OCI-LY1 (cell line): ENCODE measurements at regions not wholly inside any gene's neighbourhood (a gene's known extent, or its start where the extent isn't known, plus 50 kb on each side); places are given as distances from the start of the nearest gene placed in this dataset.

Experiments
- H2AFZ ChIP-seq: fragments of 200-600 bp; sonication (generic), shearing (Covaris generic); 2 replicates; pipeline ENCODE4 v1.6.0; 2014; ENCODE audit warnings: antibody characterized with exemption, mild to moderate bottlenecking, low read length
- H3F3A ChIP-seq: fragments of 200-600 bp; sonication (generic), shearing (Covaris generic); 2 replicates; pipeline ENCODE4 v1.6.0; 2014; ENCODE audit warnings: mild to moderate bottlenecking, antibody characterized with exemption, low read length, moderate library complexity; ENCODE audit not compliant: insufficient read depth
- H3K27ac ChIP-seq: fragments of 200-600 bp; sonication (generic); 2 replicates; pipeline ENCODE4 v1.5.1; 2014; ENCODE audit warnings: low read length, mixed run types, mild to moderate bottlenecking, low read depth; ENCODE audit not compliant: poor library complexity, severe bottlenecking
- H3K27me3 ChIP-seq: fragments of 200-600 bp; sonication (generic); 2 replicates; pipeline ENCODE4 v1.6.0; 2014; ENCODE audit warnings: antibody characterized with exemption, mild to moderate bottlenecking, low read length, moderate library complexity; ENCODE audit not compliant: insufficient read depth
- H3K36me3 ChIP-seq: fragments of 200-600 bp; sonication (generic); 2 replicates; pipeline ENCODE4 v1.6.1; 2014; ENCODE audit warnings: mild to moderate bottlenecking, antibody characterized with exemption, low read length, moderate library complexity, mixed read lengths; ENCODE audit not compliant: insufficient read depth
- H3K4me1 ChIP-seq: fragments of 200-600 bp; sonication (generic); 2 replicates; pipeline ENCODE4 v1.5.1; 2014; ENCODE audit warnings: mild to moderate bottlenecking, low read length, moderate library complexity; ENCODE audit not compliant: insufficient read depth, severe bottlenecking
- H3K4me2 ChIP-seq: fragments of 200-600 bp; sonication (generic), shearing (Covaris generic); 2 replicates; pipeline ENCODE4 v1.6.1; 2014; ENCODE audit warnings: low read length
- H3K4me3 ChIP-seq: fragments of 200-600 bp; sonication (generic); 2 replicates; pipeline ENCODE4 v1.5.1; 2014; ENCODE audit warnings: low read length, low read depth, mild to moderate bottlenecking, mixed read lengths; ENCODE audit not compliant: poor library complexity, severe bottlenecking
- H3K79me2 ChIP-seq: fragments of 200-600 bp; shearing (Covaris generic); 2 replicates; pipeline ENCODE4 v1.6.1; 2016; ENCODE audit warnings: mixed run types, low read length, mixed read lengths; ENCODE audit not compliant: insufficient read depth
- H3K9ac ChIP-seq: fragments of 200-600 bp; sonication (generic), shearing (Covaris generic); 2 replicates; pipeline ENCODE4 v1.6.1; 2014; ENCODE audit warnings: mild to moderate bottlenecking, low read length, mixed read lengths
- H3K9me2 ChIP-seq: fragments of 200-600 bp; sonication (generic), shearing (Covaris generic); 2 replicates; pipeline ENCODE4 v1.6.1; 2014; ENCODE audit warnings: low read depth, mild to moderate bottlenecking, low read length, mixed read lengths
- H3K9me3 ChIP-seq: fragments of 200-600 bp; shearing (Covaris generic); 2 replicates; pipeline ENCODE4 v1.6.1; 2014; ENCODE audit warnings: low read length, mixed read lengths
- H4K20me1 ChIP-seq: fragments of 200-600 bp; sonication (generic), shearing (Covaris generic); 2 replicates; pipeline ENCODE4 v1.6.0; 2016; ENCODE audit warnings: mild to moderate bottlenecking, low read length; ENCODE audit not compliant: insufficient read depth
- CTCF ChIP-seq: fragments of 200-600 bp; sonication (generic), shearing (Covaris generic); IDR thresholded peaks from 2 replicates; pipeline ENCODE4 v1.5.1; 2017; ENCODE audit warnings: mild to moderate bottlenecking, antibody characterized with exemption, low read length, moderate library complexity, mixed read lengths
- EZH2 ChIP-seq: fragments of 200-600 bp; sonication (generic), shearing (Covaris generic); IDR thresholded peaks from 2 replicates; pipeline ENCODE4 v1.8.0; 2017; ENCODE audit warnings: borderline replicate concordance, mixed run types, mild to moderate bottlenecking, antibody characterized with exemption, low read length, moderate library complexity, mixed read lengths

- Histone ChIP-seq H3K27ac (no peak overlapping the region), H3K27me3 (no peaks in the 10 kb centered on the region), H3F3A (no peaks in the 10 kb centered on the region), H3K4me2 (no peak overlapping the region), H3K9me3 (no peaks in the 10 kb centered on the region), H3K9ac (no peak overlapping the region), H2AFZ (no peak overlapping the region), H3K36me3 (no peaks in the 10 kb centered on the region), H3K79me2 (no peaks in the 10 kb centered on the region), H4K20me1 (no peaks in the 10 kb centered on the region), H3K9me2 (no peaks in the 10 kb centered on the region), H3K4me1 (no peaks in the 10 kb centered on the region), H3K4me3 (no peak overlapping the region)
- TF ChIP-seq CTCF (no peak), EZH2 (no peak)
Observed at GRCh38 chr13:34862716-34863115, 79.4 kb upstream of the NBEA start.

- Histone ChIP-seq H3K9me3 (no peaks in the 10 kb centered on the region), H3K9me2 (no peaks in the 10 kb centered on the region), H3K36me3 (no peaks in the 10 kb centered on the region), H3K4me1 (no peaks in the 10 kb centered on the region), H3K27me3 (no peaks in the 10 kb centered on the region), H3K79me2 (no peaks in the 10 kb centered on the region), H3K27ac (no peak overlapping the region), H4K20me1 (no peaks in the 10 kb centered on the region), H2AFZ (no peak overlapping the region), H3K9ac (no peak overlapping the region), H3K4me3 (no peak overlapping the region), H3K4me2 (no peak overlapping the region), H3F3A (no peaks in the 10 kb centered on the region)
- no peak for TF ChIP-seq EZH2
- TF ChIP-seq CTCF = no peak
Observed at GRCh38 chr13:34863360-34864135, 78.5 kb upstream of the NBEA start.

GRCh38 chr13:34864671-34865070 lies 77.4 kb upstream of the NBEA start:
- no peaks in the 10 kb centered on the region for H3K27me3 ChIP-seq
- H3K9me3 ChIP-seq = no peaks in the 10 kb centered on the region
- TF ChIP-seq EZH2 (no peak), CTCF (no peak)
- no peak overlapping the region for H3K9ac ChIP-seq
- no peaks in the 10 kb centered on the region for H3K4me1 ChIP-seq
- H2AFZ ChIP-seq = no peak overlapping the region
- no peaks in the 10 kb centered on the region for H3K9me2 ChIP-seq
- no peak overlapping the region for H3K4me2 ChIP-seq
- H3K4me3 ChIP-seq = no peak overlapping the region
- H3K36me3 ChIP-seq = no peaks in the 10 kb centered on the region
- H3F3A ChIP-seq = no peaks in the 10 kb centered on the region
- no peak overlapping the region for H3K27ac ChIP-seq
- H4K20me1 ChIP-seq = no peaks in the 10 kb centered on the region
- H3K79me2 ChIP-seq = no peaks in the 10 kb centered on the region
